ENCODE measurements at regions not wholly inside any gene's neighbourhood (a gene's known extent, or its start where the extent isn't known, plus 50 kb on each side); places are given as distances from the start of the nearest gene placed in this dataset.
"Not testable (repeated sequence)": the region's sequence is repeated elsewhere in the genome, so short reads cannot be mapped to it uniquely, and the experiment has no call there.

GRCh38 chr6:170139531-170139930 lies 151.3 kb downstream of the DLL1 start:
- intact Hi-C loops (cut with DNase I), result no loop called here
- Histone ChIP-seq H3K27ac (no peak overlapping the region), H3K4me3 (no peak overlapping the region), H3K36me3 (no peaks in the 10 kb centered on the region), H3K9me3 (no peaks in the 10 kb centered on the region), H3K27me3 (no peaks in the 10 kb centered on the region), H3K4me1 (peaks cover 5% of the 10 kb centered on the region)
- DNase-seq, result peak; percentile 53
- TF ChIP-seq CTCF (IDR thresholded peaks at IDR 0.05), result no peak
- no peak for ATAC-seq

GRCh38 chr6:170139046-170139445 lies 151.8 kb downstream of the DLL1 start:
- H3K36me3 ChIP-seq; H3K27me3 ChIP-seq; H3K4me1 ChIP-seq; H3K4me3 ChIP-seq; intact Hi-C loops (cut with DNase I); H3K27ac ChIP-seq; ATAC-seq; H3K9me3 ChIP-seq: not testable (repeated sequence)
- peak; percentile 46 for DNase-seq

- no peaks in the 10 kb centered on the region for H3K36me3 ChIP-seq
- no peaks in the 10 kb centered on the region for H3K9me3 ChIP-seq
- ATAC-seq, result no peak
- H3K27ac ChIP-seq, result peak overlapping the region; percentile 68
- H3K27me3 ChIP-seq, result no peaks in the 10 kb centered on the region
- TF ChIP-seq CTCF (IDR thresholded peaks at IDR 0.05), result no peak
- no peak overlapping the region for H3K4me3 ChIP-seq
- intact Hi-C loops (cut with DNase I), result no loop called here
- H3K4me1 ChIP-seq, result peaks cover 5% of the 10 kb centered on the region
- peak; percentile 58 for DNase-seq
Observed at GRCh38 chr6:170137911-170138910, 152.7 kb downstream of the DLL1 start.

GRCh38 chr6:170137176-170137891 lies 153.5 kb downstream of the DLL1 start:
- DNase-seq, result peak; percentile 73

GRCh38 chr6:170136541-170137175 lies 154.2 kb downstream of the DLL1 start:
- intact Hi-C loops (cut with DNase I), result no loop called here
- H3K9me3 ChIP-seq, result no peaks in the 10 kb centered on the region

More at GRCh38 chr6:170137176-170137891, 153.5 kb downstream of the DLL1 start:
- no peak for TF ChIP-seq CTCF (IDR thresholded peaks at IDR 0.05)
- peak; percentile 48 for ATAC-seq
- Histone ChIP-seq H3K36me3 (no peaks in the 10 kb centered on the region), H3K4me3 (peak overlapping the region; percentile 14), H3K27me3 (no peaks in the 10 kb centered on the region), H3K27ac (peak overlapping the region; percentile 68), H3K9me3 (no peaks in the 10 kb centered on the region), H3K4me1 (peaks cover 5% of the 10 kb centered on the region)
- intact Hi-C loops (cut with DNase I), result no loop called here

More at GRCh38 chr6:170136541-170137175, 154.2 kb downstream of the DLL1 start:
- Histone ChIP-seq H3K27ac (peak overlapping the region; percentile 68), H3K4me3 (no peak overlapping the region), H3K4me1 (peaks cover 5% of the 10 kb centered on the region), H3K27me3 (no peaks in the 10 kb centered on the region), H3K36me3 (no peaks in the 10 kb centered on the region)
- ATAC-seq, result no peak
- peak; percentile 57 for DNase-seq
- no peak for TF ChIP-seq CTCF (IDR thresholded peaks at IDR 0.05)

All from upper lobe of right lung (tissue), 1 donor.